ENCODE measurements at regions not wholly inside any gene's neighbourhood (a gene's known extent, or its start where the extent isn't known, plus 50 kb on each side); places are given as distances from the start of the nearest gene placed in this dataset.

GRCh38 chr9:23577611-23578010 is 248.4 kb downstream of the ELAVL2 start:
- no peak for DNase-seq

GRCh38 chr9:23581931-23582330 is 244.1 kb downstream of the ELAVL2 start:
- no peak for DNase-seq

GRCh38 chr9:23582836-23583235 is 243.2 kb downstream of the ELAVL2 start:
- no peak for DNase-seq

- no peak for DNase-seq
Measured at GRCh38 chr9:23586906-23587305, 239.1 kb downstream of the ELAVL2 start.

- DNase-seq, result peak in 42 of 56 donors; percentile 1 to 77 (median 29)
Measured at GRCh38 chr9:23587433-23587832, 238.6 kb downstream of the ELAVL2 start.

- peak in 1 of 56 donors; percentile 1 for DNase-seq
Measured at GRCh38 chr9:23587903-23588302, 238.1 kb downstream of the ELAVL2 start.

- DNase-seq, result no peak
Measured at GRCh38 chr9:23590276-23591000, 235.6 kb downstream of the ELAVL2 start.

- no peak for DNase-seq
Measured at GRCh38 chr9:23594421-23594820, 231.6 kb downstream of the ELAVL2 start.

GRCh38 chr9:23596913-23597634 is 229.0 kb downstream of the ELAVL2 start:
- DNase-seq, result no peak

GRCh38 chr9:23598994-23599393 is 227.0 kb downstream of the ELAVL2 start:
- DNase-seq, result no peak

GRCh38 chr9:23603311-23603710 is 222.7 kb downstream of the ELAVL2 start:
- no peak for DNase-seq

GRCh38 chr9:23606107-23606506 is 219.9 kb downstream of the ELAVL2 start:
- no peak for DNase-seq

- no peak for DNase-seq
Measured at GRCh38 chr9:23608456-23608855, 217.6 kb downstream of the ELAVL2 start.

GRCh38 chr9:23611869-23612268 is 214.2 kb downstream of the ELAVL2 start:
- no peak for DNase-seq

- DNase-seq, result no peak
Measured at GRCh38 chr9:23615569-23615968, 210.5 kb downstream of the ELAVL2 start.

GRCh38 chr9:23621188-23621587 is 204.9 kb downstream of the ELAVL2 start:
- no peak for DNase-seq

- DNase-seq, result no peak
Measured at GRCh38 chr9:23621924-23622323, 204.1 kb downstream of the ELAVL2 start.

GRCh38 chr9:23622396-23622795 is 203.6 kb downstream of the ELAVL2 start:
- no peak for DNase-seq

- DNase-seq, result no peak
Measured at GRCh38 chr9:23630488-23630887, 195.6 kb downstream of the ELAVL2 start.

- no peak for DNase-seq
Measured at GRCh38 chr9:23635276-23635675, 190.8 kb downstream of the ELAVL2 start.

- no peak for DNase-seq
Measured at GRCh38 chr9:23636199-23636598, 189.8 kb downstream of the ELAVL2 start.

GRCh38 chr9:23638011-23638410 is 188.0 kb downstream of the ELAVL2 start:
- no peak for DNase-seq

GRCh38 chr9:23638837-23639426 is 187.1 kb downstream of the ELAVL2 start:
- DNase-seq, result no peak

Data from nucleus accumbens (tissue), 56 donors.